GM12872 (cell line): ENCODE measurements at regions not wholly inside any gene's neighbourhood (a gene's known extent, or its start where the extent isn't known, plus 50 kb on each side); places are given as distances from the start of the nearest gene placed in this dataset.

ENCODE experiments used
- TF ChIP-seq, protein P1 (sequence below): IDR thresholded peaks from 3 replicates; pipeline ENCODE4 v1.5.1; 2011; ENCODE audit warnings: low read depth, mild to moderate bottlenecking, low read length, moderate library complexity; ENCODE audit not compliant: insufficient read depth

DNA sequence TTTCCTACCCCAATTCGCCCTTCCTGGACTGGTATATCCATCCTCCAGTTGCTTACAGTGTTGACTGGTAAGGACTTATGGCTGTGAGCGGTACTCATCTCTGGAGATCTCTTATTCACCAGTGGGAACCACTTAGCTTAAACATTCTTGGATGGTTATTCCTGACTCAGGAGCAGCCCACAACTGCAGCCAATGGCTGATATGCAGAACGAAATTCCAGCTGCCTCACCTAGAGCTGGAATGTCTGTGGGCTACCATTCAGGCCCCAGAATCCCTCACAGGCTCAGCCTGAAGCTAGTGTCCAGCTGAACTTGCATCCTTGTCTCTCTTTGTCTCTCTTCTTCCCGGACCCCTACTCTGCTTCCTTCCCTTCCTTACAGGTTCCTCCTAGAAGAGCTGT is 138.9 kb upstream of the SMIM31 start:
- TF ChIP-seq, protein P1, sequence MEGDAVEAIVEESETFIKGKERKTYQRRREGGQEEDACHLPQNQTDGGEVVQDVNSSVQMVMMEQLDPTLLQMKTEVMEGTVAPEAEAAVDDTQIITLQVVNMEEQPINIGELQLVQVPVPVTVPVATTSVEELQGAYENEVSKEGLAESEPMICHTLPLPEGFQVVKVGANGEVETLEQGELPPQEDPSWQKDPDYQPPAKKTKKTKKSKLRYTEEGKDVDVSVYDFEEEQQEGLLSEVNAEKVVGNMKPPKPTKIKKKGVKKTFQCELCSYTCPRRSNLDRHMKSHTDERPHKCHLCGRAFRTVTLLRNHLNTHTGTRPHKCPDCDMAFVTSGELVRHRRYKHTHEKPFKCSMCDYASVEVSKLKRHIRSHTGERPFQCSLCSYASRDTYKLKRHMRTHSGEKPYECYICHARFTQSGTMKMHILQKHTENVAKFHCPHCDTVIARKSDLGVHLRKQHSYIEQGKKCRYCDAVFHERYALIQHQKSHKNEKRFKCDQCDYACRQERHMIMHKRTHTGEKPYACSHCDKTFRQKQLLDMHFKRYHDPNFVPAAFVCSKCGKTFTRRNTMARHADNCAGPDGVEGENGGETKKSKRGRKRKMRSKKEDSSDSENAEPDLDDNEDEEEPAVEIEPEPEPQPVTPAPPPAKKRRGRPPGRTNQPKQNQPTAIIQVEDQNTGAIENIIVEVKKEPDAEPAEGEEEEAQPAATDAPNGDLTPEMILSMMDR: no peak

DNA sequence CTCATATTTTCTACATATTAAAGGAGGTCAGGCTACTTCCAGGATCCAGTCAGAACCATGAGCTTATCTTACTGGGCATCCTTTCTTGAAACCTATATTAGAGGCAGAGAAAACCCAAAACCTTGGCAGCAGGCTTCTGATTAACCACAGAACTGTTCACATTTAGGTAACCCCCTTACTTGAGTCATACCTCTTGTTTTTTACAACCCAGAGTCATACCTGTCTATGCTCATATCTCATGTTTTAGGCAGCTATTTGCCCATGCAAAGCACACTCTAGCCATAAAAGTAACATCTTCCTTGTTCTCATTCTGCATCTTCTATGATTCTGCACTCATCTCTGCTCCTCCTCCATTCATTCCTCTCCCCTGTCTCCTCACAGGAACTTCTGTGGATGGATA is 138.0 kb upstream of the SMIM31 start:
- TF ChIP-seq, protein P1: no peak

DNA sequence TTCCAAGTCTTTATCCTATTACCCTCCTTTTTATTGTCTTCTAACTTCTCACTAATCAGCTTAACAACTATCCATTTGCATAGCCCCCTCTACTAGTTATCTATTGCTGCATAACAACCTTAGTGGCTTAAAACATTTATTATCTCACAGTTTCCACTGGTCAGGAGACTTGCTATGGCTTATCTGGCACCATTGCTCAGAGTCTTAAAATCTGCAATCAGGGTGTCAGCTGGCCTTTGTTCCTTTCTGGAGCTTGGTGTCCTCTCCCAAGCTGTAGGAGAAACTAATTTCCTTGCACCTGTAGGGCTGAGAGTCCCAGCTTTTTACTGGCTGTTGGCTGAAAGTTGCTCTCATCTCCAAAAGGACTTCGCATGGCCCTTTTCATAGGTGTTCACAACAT is 137.0 kb upstream of the SMIM31 start:
- TF ChIP-seq, protein P1: no peak

DNA sequence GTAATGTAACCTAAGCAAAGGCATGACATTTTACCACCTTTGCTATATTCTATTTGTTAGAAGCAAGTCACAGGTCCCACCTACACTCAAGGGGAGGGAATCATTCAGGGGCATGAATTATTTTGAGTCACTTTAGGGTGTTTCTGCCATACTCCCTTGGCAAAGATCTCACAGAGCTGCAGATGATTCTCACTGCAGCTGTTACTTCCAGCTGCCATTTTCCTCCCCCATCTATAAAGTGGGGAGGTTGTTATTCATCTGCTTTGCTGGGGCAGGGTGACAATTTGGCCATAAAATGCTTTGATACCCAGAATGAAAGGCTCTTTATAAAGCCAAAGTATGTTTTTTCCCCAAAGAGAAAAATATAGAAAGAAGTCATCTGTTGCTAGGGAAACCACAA is 136.5 kb upstream of the SMIM31 start:
- TF ChIP-seq, protein P1: no peak

DNA sequence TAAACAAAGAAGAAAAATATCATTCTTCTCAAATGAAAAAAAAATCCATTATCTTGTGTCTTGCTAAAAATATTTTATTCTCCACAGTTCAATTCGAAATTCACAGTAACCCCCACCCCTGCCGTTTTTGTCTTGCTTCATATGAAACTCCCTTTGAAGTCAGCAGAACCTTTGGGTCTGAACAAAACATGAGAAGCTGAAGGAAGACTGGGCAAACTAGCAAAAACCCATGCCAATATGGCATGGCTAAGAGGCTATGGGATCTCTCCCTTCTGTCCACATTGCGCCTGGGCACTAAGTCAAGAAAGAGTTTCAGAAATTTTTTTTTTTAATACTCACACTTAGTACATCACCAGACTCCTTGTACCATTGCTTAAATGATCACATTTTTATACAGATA is 136.0 kb upstream of the SMIM31 start:
- TF ChIP-seq, protein P1: no peak

DNA sequence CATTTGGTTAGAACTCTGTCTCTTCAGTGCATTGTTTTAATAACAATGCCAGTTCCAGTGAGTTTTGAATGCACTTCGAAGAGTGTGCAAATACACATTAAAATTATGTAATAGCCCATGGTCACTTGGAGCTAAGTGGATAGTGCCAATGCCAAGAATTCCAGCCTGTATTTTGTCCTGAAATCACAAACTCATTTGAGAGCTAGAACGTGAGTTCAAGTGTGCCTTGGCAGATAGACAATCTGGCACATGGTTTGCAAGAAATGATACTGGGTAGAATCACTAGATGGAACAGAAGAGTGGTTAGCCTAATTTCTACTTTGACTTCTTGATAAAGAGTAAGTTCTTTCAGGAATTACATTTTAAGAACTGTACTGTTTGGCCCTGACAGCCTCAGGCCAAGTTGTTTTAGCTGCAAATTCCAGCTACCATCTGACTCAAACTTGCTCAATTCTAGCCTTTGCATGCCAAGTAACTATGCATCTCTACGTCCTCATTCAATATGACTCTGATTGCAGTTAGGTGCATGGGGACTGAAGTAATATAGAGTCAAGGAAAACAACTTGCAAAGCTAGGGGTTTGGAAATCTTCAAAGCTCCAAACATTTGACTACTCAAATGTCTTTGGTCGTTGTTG is 131.9 kb upstream of the SMIM31 start:
- TF ChIP-seq, protein P1: no peak

DNA sequence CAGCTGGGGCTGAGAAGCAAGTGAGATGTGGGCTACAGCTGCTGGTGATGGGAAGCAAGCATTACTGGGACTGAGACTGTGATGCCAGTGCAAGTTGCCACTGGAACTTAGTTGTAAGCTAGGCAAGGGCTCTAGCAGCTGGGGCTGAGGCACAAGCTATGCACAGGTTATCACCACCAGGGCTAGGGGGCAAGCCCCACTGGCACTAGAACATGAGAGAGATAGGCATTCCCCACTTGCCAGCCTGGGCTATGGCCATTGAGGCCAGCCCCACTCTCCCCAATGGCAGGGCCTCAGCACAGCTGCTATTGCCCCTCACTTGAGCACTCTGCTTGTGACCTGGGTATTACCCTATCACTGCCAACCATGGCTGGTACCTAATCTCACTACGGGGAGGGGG is 130.8 kb upstream of the SMIM31 start:
- TF ChIP-seq, protein P1: no peak

DNA sequence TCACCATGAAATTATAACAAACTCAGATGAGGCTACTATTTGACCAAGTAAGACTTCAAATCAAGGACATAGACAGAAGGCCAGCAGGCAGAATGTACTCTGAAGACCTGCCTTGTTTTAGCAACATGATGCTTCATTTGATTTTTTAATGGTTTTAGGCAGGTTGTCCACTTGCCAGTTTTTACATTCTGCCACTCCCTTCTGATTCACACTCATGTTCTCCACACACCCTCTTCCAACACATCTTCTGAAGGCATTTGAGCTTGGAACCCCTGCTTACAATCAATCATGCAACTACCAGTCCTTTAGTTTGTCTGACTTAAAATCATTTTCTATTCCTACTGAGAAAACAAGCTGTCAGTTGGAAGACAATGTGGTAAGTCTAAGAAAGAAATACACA is 114.9 kb upstream of the SMIM31 start:
- TF ChIP-seq, protein P1: no peak
